Breast epithelium (tissue), 3 donors: ENCODE measurements at regions not wholly inside any gene's neighbourhood (a gene's known extent, or its start where the extent isn't known, plus 50 kb on each side); places are given as distances from the start of the nearest gene placed in this dataset.

Experiments used
- CTCF ChIP-seq, 3 donors: fragments of 450-650 bp; IDR thresholded peaks; one replicate each; pipeline ENCODE4 v1.5.1; 2016 to 2017; ENCODE audit warnings: antibody characterized with exemption in 3 of 3, mild to moderate bottlenecking in 3 of 3, moderate library complexity in 3 of 3
- POLR2AphosphoS5 ChIP-seq, 3 donors: sonication (generic); formaldehyde crosslinking; IDR thresholded peaks; one replicate each; pipeline ENCODE4 v1.6.1; 2017; ENCODE audit warnings: antibody characterized with exemption in 3 of 3

GRCh38 chr19:32150605-32151004 is 194.8 kb upstream of the ZNF507 start:
- TF ChIP-seq CTCF (IDR thresholded peaks at IDR 0.05) (no peak), POLR2AphosphoS5 (IDR thresholded peaks at IDR 0.05) (no peak)
